T1000 (cell line): ENCODE measurements at regions not wholly inside any gene's neighbourhood (a gene's known extent, or its start where the extent isn't known, plus 50 kb on each side); places are given as distances from the start of the nearest gene placed in this dataset.
"Not testable (repeated sequence)": the region's sequence is repeated elsewhere in the genome, so short reads cannot be mapped to it uniquely, and the experiment has no call there.

Experiments
- DNase-seq: peaks from one replicate; lab custom pipeline; 2025; ENCODE audit warnings: mixed read lengths; lab: John Stamatoyannopoulos, UW

DNA sequence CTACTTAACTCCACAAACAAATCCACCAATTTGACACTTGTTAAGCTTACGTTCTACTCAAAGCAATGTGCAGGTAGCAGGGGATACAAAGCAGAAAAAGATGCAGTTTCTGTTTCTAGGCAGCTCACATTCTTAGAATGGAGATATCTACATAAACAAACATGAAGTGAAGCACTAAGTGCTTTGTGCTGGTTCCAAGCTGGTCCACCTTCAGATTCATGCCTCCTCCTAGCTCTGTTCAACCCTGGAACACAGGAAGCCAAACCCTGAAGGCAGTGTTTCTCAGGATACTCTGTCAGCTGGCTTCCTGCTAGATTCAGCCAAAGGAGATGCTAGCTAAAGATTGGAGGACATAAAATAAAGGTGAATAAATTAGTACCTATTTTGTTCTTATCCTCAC is 55.3 kb upstream of the NOL4 start:
- DNase-seq, result no peak

GRCh38 chr18:34280653-34281052 is 55.9 kb upstream of the NOL4 start:
- DNase-seq, result no peak

- no peak for DNase-seq
Measured at GRCh38 chr18:34281290-34281689, 56.6 kb upstream of the NOL4 start.

DNA sequence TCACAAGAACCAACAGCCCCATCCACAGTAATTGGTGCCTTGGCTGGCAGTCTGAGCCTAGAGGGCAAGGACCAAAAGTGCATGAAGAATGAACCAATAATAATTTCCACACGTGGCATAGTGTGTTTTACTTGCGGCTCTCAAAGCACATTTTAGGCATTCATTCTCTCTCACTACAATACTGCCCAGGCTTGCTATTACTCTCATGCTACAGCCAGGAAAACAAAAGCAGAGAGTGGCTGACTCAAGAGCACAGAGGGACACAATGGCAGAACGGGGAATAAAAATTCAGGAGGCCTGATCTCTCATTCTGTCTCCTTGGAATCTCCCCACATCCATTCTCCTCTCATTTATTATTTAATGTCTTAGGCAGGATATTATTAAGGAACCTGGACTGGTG is 57.0 kb upstream of the NOL4 start:
- DNase-seq, result no peak

DNA sequence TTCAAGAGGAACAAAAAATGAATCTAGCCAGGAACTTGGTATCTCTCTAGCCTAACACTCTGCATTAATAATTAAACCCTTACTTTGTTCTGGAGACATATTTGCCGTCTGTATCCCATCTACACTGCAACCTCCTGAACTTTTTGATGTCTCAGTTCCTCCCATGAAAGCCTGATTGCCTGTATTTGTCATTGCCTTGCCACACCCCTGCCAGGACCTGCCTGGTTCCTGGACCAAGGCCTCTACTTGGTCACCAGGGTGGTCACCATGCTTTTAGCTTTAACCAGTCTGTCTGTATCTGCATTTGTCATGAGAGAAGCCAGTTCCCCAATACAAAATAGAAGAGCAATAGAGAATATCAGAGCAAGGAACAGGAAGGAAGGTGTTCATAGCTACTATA is 58.8 kb upstream of the NOL4 start:
- DNase-seq, result no peak

- no peak for DNase-seq
Measured at GRCh38 chr18:34287825-34288224, 63.1 kb upstream of the NOL4 start.

- no peak for DNase-seq
Measured at GRCh38 chr18:34292594-34292993, 67.9 kb upstream of the NOL4 start.

DNA sequence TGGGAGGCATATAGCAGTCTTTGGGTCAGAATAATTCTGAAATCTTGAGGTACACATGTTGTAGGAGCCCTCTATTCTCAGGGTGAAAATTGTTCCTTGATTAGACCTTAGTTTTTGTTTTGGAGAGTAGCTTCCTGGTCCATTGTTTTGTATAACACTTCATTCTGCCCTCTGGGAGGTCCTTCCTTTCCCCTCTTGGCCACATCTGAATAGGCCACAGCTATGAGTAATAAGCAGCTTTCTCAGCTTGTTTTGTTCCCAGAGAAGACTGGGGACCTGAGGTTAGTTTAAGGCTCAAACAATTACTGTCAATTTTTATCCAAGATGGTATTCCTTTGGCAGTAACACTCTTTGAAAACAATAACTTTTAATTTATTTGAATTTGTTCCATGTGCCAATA is 72.6 kb upstream of the NOL4 start:
- DNase-seq, result no peak

GRCh38 chr18:34299828-34300227 is 75.1 kb upstream of the NOL4 start:
- no peak for DNase-seq

DNA sequence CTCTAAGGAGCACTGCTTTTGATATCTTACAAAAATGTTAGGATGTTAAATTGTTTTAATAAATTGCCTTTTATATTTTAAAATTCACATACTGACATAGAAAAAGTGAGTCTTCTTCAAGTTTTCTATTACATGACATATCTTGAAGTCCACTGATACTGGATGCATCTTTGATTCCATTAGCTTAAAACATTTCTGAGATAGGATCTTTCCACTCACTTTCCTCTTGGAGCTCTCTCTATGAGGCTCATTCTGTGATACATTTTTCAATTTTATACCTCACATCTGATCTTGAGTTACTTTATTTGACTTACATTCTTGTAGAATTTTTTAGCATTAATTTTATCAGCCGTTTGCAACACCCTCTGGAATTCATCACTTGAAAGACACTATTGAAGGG is 86.8 kb upstream of the NOL4 start:
- DNase-seq, result no peak

DNA sequence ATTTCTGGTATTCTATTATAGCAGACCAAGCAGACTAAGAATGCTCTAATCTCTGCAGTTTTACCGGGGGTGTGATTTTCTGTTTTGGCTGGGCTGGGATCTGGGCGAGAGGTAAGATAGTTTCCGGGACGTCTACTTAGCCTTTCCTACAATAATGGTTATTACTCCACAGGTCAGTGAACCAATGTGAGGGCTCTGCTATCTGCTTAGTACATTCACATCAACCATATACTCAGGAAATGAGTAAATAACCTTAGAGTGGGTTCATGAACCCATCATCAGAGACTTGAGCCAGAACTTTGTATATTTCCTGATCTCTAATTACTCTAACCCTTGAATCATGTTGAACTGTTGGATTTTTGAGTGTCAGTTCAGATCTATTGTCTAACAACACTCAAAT is 90.1 kb upstream of the NOL4 start:
- DNase-seq, result no peak

DNA sequence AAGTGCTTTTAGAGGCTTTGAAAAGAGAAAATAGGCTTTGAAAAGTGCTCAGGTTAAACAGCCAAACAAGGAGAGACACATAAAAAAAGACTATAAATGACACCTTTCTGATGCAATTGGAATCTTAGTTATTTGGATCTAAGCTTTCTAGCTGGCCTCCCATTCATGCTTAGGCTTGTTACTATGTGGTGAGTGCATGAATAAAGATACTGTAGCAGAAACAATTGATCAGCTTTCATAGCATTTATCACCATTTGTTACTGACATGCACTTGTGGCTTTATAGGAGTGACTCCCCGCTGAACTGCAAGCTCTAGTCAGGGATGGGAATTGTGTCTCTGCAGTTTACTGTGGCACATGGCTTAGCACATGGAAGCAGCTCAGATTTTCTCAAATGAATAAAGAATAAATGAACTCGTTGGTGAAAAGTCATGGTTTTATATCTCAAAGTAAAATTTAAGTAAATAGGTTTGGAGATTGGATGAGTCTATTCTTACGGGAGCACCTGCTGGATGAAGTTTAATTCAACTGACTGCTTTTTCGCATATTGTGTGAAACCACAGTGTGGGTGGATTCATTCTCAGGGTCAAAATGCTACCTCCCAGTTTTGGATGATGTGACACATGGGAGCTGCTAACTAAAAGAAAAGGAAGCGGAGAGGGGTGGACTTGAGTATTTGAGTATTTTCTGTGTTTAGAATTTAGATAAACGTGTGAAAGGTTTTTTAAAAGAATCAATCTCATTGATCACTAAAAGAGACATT is 91.1 kb upstream of the NOL4 start:
- DNase-seq, result no peak

DNA sequence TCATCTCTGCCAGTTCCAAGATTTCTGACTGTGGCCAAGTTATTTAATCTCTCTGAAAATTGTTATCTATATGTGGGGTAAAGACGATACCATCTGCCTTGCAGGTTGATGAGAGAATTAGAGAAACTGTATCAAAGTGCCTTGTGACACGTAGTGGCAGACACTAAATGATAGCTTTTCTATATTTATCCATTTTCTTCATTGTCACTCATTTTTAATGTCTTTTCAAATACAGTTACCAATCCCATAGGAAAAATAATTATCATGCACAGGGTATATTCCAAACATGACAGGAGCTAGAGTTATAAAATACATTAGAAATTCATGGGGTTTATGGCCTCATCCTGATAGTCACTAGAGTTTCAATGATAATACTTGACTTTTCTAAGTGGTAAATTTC is 95.6 kb upstream of the NOL4 start:
- DNase-seq, result no peak

DNA sequence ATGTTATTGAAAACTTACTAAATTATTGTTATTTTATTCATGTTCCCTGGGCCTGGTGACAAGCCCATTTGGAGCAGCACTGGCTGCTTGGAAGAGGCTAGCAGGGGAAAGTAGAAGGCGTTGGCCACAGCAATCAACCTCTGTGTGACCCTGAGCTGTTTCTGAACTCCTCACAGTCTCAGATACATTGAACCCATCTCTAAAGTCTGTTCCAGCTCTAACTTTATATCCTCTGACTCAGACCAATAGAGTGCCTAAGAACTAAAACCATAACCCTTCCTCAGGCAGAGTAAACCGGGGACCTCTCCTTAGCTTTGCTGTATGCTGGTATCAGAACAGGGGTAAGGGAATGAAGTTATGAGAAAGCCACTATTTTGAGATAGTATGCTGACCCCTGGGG is 96.4 kb upstream of the NOL4 start:
- no peak for DNase-seq

DNA sequence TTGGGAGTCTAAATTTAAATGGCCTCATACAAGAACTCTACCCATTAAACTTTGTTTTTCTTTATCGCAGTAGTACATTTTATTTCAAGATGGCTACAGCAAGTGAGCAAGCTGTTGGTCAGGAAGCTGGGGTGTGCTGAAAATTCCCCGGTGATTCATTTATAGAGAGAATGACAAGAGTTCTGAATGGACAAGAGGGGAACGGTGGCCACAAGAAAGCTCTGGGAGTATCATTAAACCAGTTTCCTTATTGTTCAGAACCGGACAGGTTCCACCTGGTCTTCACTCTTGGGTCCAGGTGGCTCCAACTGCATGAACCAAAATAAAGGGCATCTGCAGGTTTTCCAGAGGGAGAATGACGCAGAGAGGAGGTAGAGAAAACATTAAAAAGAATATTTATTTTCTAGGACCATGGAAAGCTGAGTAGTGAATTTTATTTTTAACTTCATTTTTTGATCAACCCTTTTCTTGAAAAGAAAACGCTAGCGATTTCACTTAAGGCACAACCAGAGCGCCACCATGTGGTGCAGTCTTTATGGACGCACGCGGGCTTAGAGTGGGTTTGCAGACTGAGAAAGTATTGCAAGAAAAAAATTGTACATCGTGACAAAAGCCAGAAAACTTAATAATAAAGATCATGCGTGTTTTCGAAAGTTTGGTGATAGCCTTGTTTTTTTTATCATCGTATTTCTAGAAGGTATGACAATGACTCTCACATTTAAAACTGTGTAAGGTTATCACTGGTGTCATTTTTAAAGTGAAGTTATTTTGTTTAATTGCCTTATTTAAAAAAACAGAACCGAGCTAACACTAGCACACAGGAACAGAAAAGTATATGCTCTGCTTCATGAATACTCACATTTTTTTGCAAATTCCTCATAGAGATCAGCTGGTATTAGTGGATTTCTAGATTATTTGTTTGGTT is 97.9 kb upstream of the NOL4 start:
- no peak for DNase-seq

GRCh38 chr18:34329840-34330239 is 105.1 kb upstream of the NOL4 start:
- DNase-seq, result no peak

DNA sequence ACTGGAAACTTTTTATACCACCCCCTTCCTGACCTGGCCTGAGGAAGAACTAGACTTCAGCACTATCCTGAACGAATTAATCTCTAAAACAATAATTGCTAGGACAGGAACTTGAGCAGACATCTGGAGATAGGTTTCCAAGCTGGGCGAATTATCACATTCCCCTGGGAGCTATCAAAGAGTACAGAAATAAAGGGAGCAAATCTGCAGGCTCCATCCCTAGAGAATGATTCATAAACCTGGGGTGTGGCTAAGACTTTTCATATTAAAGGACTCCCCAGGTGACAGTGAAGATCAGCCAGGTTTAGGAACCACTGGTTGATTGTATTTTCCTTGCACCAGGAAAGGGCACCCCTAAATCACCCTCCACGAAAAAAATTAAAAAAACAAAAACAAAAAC is 105.6 kb upstream of the NOL4 start:
- no peak for DNase-seq

DNA sequence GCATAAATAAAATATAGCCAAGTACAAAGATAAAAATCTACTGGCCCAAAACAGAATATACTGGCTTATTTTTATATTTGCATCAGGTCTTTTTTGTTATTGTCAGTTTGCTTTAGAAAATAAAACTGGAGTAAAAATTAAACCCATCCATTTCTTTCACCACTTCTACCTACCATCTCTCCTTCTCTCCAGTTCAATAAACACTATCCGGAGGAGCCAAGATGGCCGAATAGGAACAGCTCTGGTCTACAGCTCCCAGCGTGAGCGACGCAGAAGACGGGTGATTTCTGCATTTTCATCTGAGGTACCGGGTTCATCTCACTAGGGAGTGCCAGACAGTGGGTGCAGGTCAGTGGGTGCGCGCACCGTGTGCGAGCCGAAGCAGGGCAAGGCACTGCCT is 106.2 kb upstream of the NOL4 start:
- not testable (repeated sequence) for DNase-seq

GRCh38 chr18:34331343-34331742 is 106.6 kb upstream of the NOL4 start:
- DNase-seq, result not testable (repeated sequence)

DNA sequence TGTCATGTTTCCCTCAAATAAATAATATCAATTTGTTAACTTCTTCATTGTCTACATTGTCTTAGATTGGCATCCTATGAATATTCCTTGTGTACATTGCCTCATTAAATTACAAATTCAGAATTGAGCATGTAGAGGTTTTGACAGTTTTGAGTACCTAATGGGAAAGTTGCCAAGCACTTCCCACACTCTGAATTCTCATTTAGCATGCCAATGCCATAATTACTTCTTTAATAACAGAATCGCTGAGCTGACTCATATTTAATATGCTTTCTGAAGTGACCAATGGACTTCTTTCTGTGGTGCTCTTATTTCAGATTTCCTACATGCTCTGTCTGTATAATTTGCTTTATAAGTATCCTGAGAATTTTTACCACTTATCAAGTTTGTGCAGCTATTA is 114.4 kb upstream of the NOL4 start:
- DNase-seq, result no peak

DNA sequence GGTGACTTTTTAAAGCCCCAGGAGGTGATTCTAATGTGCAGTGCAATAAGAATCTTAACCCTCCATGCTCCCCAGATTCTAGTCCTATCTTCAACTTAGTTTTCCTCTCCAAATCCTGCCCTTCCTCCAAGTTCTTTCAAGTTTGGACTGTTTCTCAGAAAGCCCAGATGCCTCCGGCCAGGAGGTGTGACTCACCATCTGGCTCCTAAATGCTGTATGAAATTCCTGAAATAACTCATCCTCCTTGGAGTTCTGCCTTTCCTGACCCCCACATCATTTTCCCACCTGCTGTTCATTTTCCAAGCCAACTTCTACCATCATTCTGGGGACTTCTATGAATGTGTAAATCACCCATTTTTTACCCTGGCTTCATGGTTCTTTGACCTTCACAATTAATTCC is 118.2 kb upstream of the NOL4 start:
- DNase-seq, result peak; percentile 38

DNA sequence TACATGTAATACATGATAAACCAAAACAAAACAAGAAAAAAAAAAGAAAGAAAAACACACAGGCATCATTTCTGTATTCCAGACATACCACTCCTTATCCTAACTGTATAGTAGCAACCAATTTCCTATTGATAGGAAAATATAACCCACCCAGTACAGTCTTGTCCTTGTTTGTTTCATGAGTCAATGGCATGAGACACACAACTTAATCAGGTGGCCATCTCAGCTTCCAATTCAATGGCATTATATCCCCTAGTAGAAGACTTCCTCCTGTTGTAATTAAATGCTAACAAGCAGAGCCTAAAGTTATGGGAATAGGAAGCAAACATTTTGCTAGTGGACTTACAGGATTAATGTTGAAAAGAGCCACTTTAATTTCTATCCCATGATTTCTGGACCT is 121.0 kb upstream of the NOL4 start:
- DNase-seq, result no peak

- no peak for DNase-seq
Measured at GRCh38 chr18:34350778-34351177, 126.1 kb upstream of the NOL4 start.
